ENCODE measurements at regions not wholly inside any gene's neighbourhood (a gene's known extent, or its start where the extent isn't known, plus 50 kb on each side); places are given as distances from the start of the nearest gene placed in this dataset.
"Not testable (repeated sequence)": the region's sequence is repeated elsewhere in the genome, so short reads cannot be mapped to it uniquely, and the experiment has no call there.

DNA sequence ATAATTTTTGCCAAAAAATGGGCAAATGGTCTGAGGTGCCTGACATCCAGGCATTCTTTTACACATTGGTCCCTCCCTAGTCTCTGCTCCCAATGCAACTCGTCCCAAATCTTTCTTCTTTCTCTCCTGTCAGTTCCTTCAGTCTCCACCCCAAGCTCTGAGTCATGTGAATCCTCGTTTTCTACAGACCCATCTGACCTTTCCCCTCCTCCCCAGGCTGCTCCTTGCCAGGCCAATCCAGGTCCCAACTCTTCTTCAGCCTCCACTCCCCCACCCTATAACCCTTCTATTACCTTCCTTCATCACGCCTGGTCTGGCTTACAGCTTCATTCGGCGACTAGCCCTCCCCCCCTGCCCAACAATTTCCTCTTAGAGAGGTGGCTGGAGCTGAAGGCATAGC lies 55.3 kb downstream of the BBS10 start:
- DNase-seq: not testable (repeated sequence)

DNA sequence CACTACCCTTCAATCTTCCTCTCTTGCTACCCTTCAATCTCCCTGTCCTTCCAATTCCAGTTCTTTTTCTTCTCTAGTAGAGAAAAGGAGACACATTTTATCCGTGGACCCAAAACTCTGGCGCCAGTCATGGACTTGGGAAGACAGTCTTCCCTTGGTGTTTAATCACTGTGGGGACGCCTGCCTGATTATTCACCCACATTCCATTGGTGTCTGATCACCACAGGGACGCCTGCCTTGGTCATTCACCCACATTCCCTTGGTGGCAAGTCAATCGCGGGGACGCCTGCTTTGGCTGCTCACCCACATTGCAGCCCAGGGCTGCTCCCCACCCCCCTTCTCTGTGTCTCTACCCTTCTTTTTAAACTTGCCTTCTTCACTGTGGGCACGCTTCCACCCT lies 55.9 kb downstream of the BBS10 start:
- not testable (repeated sequence) for DNase-seq

DNA sequence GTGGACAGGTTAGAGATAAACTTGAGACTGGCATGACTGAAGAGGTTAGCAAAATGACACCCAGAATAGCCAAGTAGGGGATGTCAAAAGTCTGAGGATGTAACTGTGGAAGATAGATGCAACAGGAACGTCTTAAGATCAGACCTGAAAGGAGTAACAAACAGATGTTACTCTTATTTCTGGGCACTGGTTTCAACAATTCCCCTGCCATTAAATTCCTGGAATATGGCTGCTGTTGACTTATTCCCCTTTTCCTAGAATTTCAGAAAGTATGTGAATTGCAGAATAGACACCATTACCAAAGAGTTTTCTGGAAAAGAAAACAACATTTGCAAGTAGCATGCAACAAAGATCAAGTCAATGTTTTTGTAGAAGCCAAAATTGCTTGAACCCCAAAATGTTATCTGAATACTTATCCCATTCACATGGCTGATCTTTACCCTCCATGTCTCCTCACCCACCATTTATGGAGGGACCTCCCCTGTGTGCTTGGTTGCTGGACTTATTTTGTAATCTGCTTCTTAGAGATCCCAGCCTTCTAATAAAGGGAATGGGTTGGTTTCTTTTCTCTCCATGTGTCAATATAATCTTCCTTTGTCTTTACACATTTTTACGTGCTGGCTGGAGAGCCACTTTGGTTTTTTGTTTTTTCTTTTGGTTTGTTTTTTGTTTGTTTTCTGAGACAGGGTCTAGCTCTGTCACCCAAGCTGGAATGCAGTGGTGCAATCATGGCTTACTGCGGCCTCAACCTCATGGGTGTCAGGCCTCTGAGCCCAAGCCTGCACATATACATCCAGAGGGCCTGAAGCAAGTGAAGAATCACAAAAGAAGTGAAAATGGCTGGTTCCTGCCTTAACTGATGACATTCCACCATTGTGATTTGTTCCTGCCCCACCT lies 57.0 kb downstream of the BBS10 start:
- DNase-seq: no peak

DNA sequence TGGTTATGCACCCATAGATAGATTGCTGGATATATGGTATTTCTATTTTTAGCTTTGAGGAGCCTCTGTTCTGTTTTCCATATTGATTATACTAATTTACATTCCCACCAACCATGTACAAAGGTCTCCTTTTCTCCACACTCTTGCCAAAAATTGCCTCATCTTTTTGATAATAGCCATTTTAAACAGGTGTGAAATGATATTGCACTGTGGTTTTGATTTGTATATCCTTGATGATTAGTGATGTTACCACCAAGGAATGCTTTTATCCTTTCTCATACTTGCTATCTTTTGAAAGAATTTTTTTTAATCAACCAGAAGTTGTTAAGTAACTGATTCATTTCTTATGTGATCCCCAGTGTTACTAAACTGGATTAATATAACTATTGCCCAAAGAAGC lies 60.0 kb downstream of the BBS10 start:
- no peak for DNase-seq

DNA sequence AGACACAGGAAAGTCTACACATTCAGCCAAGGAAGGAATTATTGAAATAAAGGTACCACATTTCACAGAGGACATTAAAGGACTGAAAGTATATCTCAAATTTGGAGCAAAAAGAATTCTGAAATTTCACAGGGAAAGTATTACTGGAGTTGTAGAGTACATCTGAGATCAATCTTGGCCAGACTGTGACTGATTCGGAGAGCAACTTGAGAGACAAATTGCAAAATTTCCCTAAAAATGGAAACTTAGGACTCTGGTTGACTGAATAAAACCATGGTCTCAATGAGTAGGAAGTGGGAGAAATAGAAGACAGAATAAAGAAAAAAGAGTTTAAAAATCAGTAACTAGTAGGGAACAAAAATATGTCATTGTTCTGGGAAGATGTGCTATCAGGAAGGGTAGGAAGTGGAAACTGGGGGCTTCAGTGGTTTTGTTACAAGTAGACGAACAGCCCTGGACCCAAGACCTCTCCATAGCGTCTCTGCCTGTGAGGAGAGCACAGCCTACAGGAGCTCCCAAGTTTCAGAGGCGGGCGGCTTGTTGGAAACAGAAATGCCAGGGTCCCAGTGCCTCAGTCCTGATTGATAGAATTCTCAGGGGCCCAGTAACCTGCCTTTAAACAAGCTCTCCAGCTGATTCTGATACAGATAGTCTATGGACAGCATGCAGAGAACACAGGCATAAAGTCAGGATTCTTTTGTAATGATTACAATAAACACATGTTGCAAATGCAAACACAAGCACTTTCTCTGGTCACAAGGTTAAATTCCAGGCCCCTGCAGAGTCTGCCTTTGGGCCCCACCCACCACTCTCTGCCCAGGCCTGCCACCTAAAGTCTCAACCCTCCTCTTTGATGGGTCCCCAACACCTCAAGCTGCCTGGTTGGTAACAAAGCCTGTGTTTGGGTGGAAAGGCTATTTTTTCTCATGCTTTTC lies 63.1 kb downstream of the BBS10 start:
- no peak for DNase-seq

GRCh38 chr12:76282744-76283143 lies 65.5 kb downstream of the BBS10 start:
- DNase-seq: no peak

GRCh38 chr12:76277480-76277879 lies 70.7 kb downstream of the BBS10 start:
- DNase-seq: no peak

DNA sequence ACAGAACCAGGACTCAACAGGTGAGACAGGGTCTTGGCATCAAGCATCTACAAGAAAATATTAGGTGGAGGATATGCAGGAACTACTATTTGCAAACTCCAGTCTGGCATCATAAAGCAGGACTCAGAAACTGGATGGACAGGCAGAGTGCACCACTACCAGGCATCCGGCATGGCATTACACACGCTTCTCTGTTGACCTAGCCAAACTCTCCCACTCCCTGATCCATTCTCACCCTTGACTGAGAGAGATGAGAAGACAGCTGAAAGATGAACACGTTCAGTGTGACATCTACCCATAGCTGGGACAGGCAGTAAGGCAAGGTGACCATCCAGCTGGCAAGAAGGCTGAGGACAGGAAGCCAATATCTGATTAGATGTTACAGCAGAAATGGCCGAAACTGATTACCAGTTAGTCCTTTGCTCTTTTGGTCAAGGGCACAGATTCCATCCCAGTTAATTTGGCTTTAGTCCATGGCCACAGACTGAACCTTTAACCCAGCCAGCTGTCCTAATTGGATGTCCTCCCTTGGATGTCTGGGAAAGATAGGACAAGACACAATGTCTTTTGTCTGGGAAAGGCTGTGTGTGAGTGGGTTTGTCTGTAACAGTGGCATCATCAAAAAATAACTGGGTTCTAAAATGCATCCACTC lies 71.6 kb downstream of the BBS10 start:
- no peak for DNase-seq

- DNase-seq: no peak
These were observed 72.6 kb downstream of the BBS10 start for GRCh38 chr12:76275511-76276093.

DNA sequence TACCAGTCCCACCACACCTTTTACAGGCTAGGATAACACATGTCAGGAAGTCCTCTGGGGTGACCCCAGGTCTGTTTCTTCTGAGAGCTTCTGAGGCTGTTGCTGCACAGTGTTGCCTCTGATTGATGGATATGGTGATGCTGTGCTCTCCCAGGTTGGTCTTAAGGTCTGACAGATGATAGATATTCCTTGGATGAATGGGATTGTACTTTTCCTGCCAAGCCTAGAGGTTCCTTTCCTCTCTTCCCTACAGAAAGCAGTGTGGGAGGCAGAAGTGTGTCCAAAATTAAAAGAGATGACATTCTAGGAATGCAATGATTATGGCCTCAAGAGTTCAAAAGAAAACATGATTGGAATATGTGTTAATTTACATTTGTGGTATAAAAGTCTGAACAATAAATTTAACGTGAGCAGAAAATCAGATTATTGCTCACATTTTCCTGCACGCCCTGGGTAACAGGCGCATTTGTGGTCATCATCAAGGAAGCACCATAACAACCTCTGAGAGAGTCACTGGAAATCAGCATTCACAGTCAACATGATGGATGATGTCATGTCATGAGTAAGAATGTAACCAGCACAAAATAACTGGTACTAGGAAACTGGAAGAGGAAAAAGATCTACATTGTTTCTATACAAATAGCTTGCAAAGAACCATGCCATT lies 73.7 kb downstream of the BBS10 start:
- DNase-seq: no peak

DNA sequence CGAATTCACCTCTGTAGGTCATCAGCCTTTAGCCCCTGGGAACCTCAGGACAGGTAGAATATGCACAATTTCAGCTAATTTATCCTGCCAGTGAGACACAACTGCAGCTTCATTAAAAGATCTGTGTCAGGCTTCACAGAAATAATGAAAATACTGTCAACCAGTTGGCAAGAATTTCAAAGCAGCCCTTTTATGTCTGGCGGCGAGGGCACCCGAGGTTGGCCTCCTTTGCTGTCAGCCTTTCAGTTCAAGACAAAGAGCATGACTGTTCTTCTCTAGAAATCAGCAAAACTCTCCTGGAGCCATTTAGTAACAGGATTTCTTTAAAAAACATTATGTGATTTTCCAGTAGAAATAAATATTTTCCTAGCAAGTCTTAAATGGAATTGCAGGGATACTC lies 75.9 kb downstream of the BBS10 start:
- DNase-seq: no peak

GRCh38 chr12:76270657-76271358 lies 77.4 kb downstream of the BBS10 start:
- DNase-seq: no peak

GRCh38 chr12:76268267-76268666 lies 79.9 kb downstream of the BBS10 start:
- no peak for DNase-seq

- no peak for DNase-seq
These were observed 81.4 kb downstream of the BBS10 start for GRCh38 chr12:76266797-76267196.

- no peak for DNase-seq
These were observed 82.6 kb downstream of the BBS10 start for GRCh38 chr12:76265424-76266180.

DNA sequence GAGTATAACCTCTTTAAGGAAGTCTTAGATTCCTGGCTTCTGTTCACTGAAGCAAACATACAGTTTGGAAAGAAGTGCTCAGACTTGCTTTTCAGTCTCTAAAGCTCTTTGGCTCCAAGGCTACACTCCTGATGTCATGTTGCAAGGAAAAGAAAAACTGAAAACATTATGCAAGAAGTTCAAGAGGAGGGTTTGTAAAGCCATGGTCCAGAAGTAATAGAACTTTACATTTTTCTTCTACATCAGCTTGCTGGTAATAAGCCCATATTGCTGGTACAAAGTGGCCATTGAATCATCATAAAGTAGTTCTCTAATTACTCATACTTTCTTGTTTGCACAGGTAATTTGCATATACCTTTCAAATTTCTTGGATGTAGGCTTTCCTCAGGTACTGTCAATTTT lies 83.6 kb downstream of the BBS10 start:
- no peak for DNase-seq

GRCh38 chr12:76263696-76264095 lies 84.5 kb downstream of the BBS10 start:
- DNase-seq: no peak

DNA sequence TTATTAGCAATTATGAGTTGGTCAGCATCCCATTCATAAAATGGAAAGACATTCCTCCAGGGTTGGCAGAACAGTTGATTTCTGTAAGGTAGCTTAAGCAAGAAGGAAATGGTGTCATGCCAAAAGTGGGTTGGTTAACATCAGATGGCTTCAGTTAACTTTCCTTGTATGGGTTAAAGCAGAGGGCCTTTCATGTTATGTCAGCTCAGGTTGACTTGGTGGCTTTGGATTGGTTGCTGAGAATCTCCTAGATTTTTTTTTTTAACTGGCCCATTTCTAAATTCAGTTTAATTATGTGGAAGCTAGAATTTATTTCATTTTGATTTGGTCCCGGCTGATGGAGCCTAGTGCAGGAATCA lies 87.8 kb downstream of the BBS10 start:
- DNase-seq: no peak

DNA sequence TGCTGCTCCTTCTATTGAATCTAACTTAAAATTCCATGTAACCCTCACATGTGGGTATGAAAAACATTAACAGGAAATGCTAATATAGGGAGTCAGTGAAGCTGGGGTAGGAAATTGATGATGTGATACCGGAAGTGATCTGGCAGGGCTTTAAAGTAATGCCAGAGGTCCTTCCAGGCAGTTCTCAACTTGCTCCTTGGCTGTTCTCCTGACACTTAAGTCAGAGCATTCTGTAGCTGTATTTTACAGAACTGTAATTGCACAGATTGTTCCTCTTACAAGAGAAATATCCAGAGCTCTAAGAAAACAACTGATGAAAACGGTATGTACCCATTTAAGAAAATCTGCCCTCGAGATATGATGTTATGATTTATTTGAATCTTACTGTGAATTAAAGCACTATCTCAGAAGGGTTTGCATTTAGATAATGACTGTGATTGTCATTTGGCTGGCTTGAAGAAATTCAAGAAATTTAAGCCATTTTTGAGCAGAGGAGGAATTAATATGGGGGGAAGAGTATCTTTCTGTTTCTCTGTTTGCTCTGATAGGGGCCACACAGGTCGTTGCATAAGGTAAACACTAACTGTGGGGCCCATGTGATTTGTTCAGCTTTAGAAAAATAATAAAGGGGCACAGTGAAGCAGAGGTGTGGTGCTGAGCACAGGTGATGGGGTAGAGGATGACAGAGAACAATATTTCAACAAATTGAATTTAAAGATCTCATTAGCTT lies 88.4 kb downstream of the BBS10 start:
- no peak for DNase-seq

GRCh38 chr12:76259106-76259505 lies 89.1 kb downstream of the BBS10 start:
- no peak for DNase-seq

All from CD4-positive, alpha-beta T cell treated with Interferon alpha-2 for 1 hour (primary cell).